NCI-H460 (cell line): ENCODE measurements at regions not wholly inside any gene's neighbourhood (a gene's known extent, or its start where the extent isn't known, plus 50 kb on each side); places are given as distances from the start of the nearest gene placed in this dataset.
A peak's percentile ranks its signal among the peaks of the same experiment; 100 is the strongest.

Experiments
- DNase-seq: peaks from one replicate; pipeline ENCODE4 v3.0.0-alpha.2; 2016; ENCODE audit warnings: low read depth; ENCODE audit errors: extremely low read depth

- no peak for DNase-seq
Observed at GRCh38 chr6:82072751-82073150, 174.8 kb downstream of the IBTK start.

- no peak for DNase-seq
Observed at GRCh38 chr6:82072121-82072521, 175.4 kb downstream of the IBTK start.

GRCh38 chr6:82068721-82069120, 178.8 kb downstream of the IBTK start:
- no peak for DNase-seq

- DNase-seq = no peak
Observed at GRCh38 chr6:82066991-82067411, 180.5 kb downstream of the IBTK start.

GRCh38 chr6:82066196-82066595, 181.3 kb downstream of the IBTK start:
- DNase-seq = no peak

- no peak for DNase-seq
Observed at GRCh38 chr6:82063574-82063973, 184.0 kb downstream of the IBTK start.

GRCh38 chr6:82062219-82062618, 185.3 kb downstream of the IBTK start:
- DNase-seq = no peak

- no peak for DNase-seq
Observed at GRCh38 chr6:82057846-82058554, 189.5 kb downstream of the IBTK start.

GRCh38 chr6:82056567-82056966, 191.0 kb downstream of the IBTK start:
- DNase-seq = no peak

- no peak for DNase-seq
Observed at GRCh38 chr6:82045965-82046756, 201.4 kb downstream of the IBTK start.

GRCh38 chr6:82040405-82041221, 206.9 kb downstream of the IBTK start:
- DNase-seq = peak; percentile 59

GRCh38 chr6:82038631-82039030, 208.9 kb downstream of the IBTK start:
- DNase-seq = no peak

GRCh38 chr6:82035526-82035925, 212.0 kb downstream of the IBTK start:
- DNase-seq = no peak

GRCh38 chr6:82033631-82034211, 213.8 kb downstream of the IBTK start:
- DNase-seq = no peak

GRCh38 chr6:82032444-82032843, 215.1 kb downstream of the IBTK start:
- DNase-seq = no peak

- DNase-seq = no peak
Observed at GRCh38 chr6:82030761-82031503, 216.6 kb downstream of the IBTK start.

- no peak for DNase-seq
Observed at GRCh38 chr6:82030301-82030700, 217.2 kb downstream of the IBTK start.

GRCh38 chr6:82025271-82025670, 222.3 kb downstream of the IBTK start:
- DNase-seq = no peak

- DNase-seq = peak; percentile 43
Observed at GRCh38 chr6:82022614-82023129, 224.9 kb downstream of the IBTK start.

- no peak for DNase-seq
Observed at GRCh38 chr6:82017773-82018172, 229.8 kb downstream of the IBTK start.
